Stimulated activated naive CD4-positive, alpha-beta T cell (primary cell): ENCODE measurements at regions not wholly inside any gene's neighbourhood (a gene's known extent, or its start where the extent isn't known, plus 50 kb on each side); places are given as distances from the start of the nearest gene placed in this dataset.
A peak's percentile ranks its signal among the peaks of the same experiment; 100 is the strongest.

Experiments used
- DNase-seq, 6 experiments: peaks; one replicate each; lab custom pipeline; 2025; lab: John Stamatoyannopoulos, UW

GRCh38 chr6:74091136-74091793 is 395.3 kb downstream of the CD109 start:
- DNase-seq = peak in 1 of 6 experiments; percentile 2

GRCh38 chr6:74087899-74088298 is 391.9 kb downstream of the CD109 start:
- no peak for DNase-seq

- no peak for DNase-seq
Observed at GRCh38 chr6:74075896-74076295, 379.9 kb downstream of the CD109 start.

GRCh38 chr6:74075323-74075722 is 379.3 kb downstream of the CD109 start:
- DNase-seq = no peak

- no peak for DNase-seq
Observed at GRCh38 chr6:74074645-74075044, 378.6 kb downstream of the CD109 start.

GRCh38 chr6:74073999-74074398 is 378.0 kb downstream of the CD109 start:
- no peak for DNase-seq

- DNase-seq = no peak
Observed at GRCh38 chr6:74073429-74073828, 377.4 kb downstream of the CD109 start.

- no peak for DNase-seq
Observed at GRCh38 chr6:74071214-74071613, 375.2 kb downstream of the CD109 start.

GRCh38 chr6:74070711-74071110 is 374.7 kb downstream of the CD109 start:
- no peak for DNase-seq

GRCh38 chr6:74070091-74070490 is 374.1 kb downstream of the CD109 start:
- no peak for DNase-seq

- no peak for DNase-seq
Observed at GRCh38 chr6:74069089-74069581, 373.1 kb downstream of the CD109 start.

GRCh38 chr6:74066168-74066871 is 370.3 kb downstream of the CD109 start:
- no peak for DNase-seq

- no peak for DNase-seq
Observed at GRCh38 chr6:74065705-74066104, 369.7 kb downstream of the CD109 start.

GRCh38 chr6:74063391-74063790 is 367.4 kb downstream of the CD109 start:
- no peak for DNase-seq

GRCh38 chr6:74061201-74061600 is 365.2 kb downstream of the CD109 start:
- DNase-seq = no peak

- no peak for DNase-seq
Observed at GRCh38 chr6:74060354-74060753, 364.4 kb downstream of the CD109 start.

- no peak for DNase-seq
Observed at GRCh38 chr6:74058606-74059005, 362.6 kb downstream of the CD109 start.

GRCh38 chr6:74057326-74057725 is 361.3 kb downstream of the CD109 start:
- no peak for DNase-seq

- DNase-seq = no peak
Observed at GRCh38 chr6:74054190-74054589, 358.2 kb downstream of the CD109 start.

GRCh38 chr6:74050921-74051320 is 354.9 kb downstream of the CD109 start:
- no peak for DNase-seq

GRCh38 chr6:74048387-74048786 is 352.4 kb downstream of the CD109 start:
- DNase-seq = no peak

- no peak for DNase-seq
Observed at GRCh38 chr6:74044417-74045096, 348.6 kb downstream of the CD109 start.

GRCh38 chr6:74041420-74041819 is 345.4 kb downstream of the CD109 start:
- DNase-seq = no peak
